SH-SY5Y (cell line): ENCODE measurements at regions not wholly inside any gene's neighbourhood (a gene's known extent, or its start where the extent isn't known, plus 50 kb on each side); places are given as distances from the start of the nearest gene placed in this dataset.
A peak's percentile ranks its signal among the peaks of the same experiment; 100 is the strongest.

ENCODE experiments used
- GATA2 ChIP-seq: IDR thresholded peaks from 2 replicates; pipeline ENCODE4 v1.6.1; 2011; ENCODE audit warnings: mild to moderate bottlenecking, low read depth, low read length
- GATA3 ChIP-seq: IDR thresholded peaks from 2 replicates; pipeline ENCODE4 v1.6.1; 2011; ENCODE audit warnings: low read depth, mild to moderate bottlenecking, low read length, moderate library complexity

- no peak for TF ChIP-seq GATA2
- TF ChIP-seq GATA3: 0 out of 2 replicates have a peak, but pooled peaks have one; percentile 12
Measured at GRCh38 chr11:97345032-97345431, 955.2 kb downstream of the JRKL start.
